ENCODE measurements at regions not wholly inside any gene's neighbourhood (a gene's known extent, or its start where the extent isn't known, plus 50 kb on each side); places are given as distances from the start of the nearest gene placed in this dataset.
A peak's percentile ranks its signal among the peaks of the same experiment; 100 is the strongest.

- DNase-seq (ENCODE audit: low read depth), result no peak
- H3K4me3 ChIP-seq (ENCODE audit: low read length), result no peak overlapping the region
- TF ChIP-seq CTCF (conservative IDR thresholded peaks at IDR 0.05; ENCODE audit: low read depth, low read length), result no peak
These were observed 264.4 kb downstream of the FOXG1 start for GRCh38 chr14:29030970-29031369.

- DNase-seq (ENCODE audit: low read depth), result no peak
- no peak for TF ChIP-seq CTCF (conservative IDR thresholded peaks at IDR 0.05; ENCODE audit: low read depth, low read length)
- no peak overlapping the region for H3K4me3 ChIP-seq (ENCODE audit: low read length)
These were observed 268.5 kb downstream of the FOXG1 start for GRCh38 chr14:29035134-29035533.

- TF ChIP-seq CTCF (conservative IDR thresholded peaks at IDR 0.05; ENCODE audit: low read depth, low read length), result no peak
- no peak overlapping the region for H3K4me3 ChIP-seq (ENCODE audit: low read length)
- DNase-seq (ENCODE audit: low read depth), result no peak
These were observed 270.8 kb downstream of the FOXG1 start for GRCh38 chr14:29037411-29037810.

GRCh38 chr14:29039171-29039570 lies 272.6 kb downstream of the FOXG1 start:
- no peak overlapping the region for H3K4me3 ChIP-seq (ENCODE audit: low read length)
- TF ChIP-seq CTCF (conservative IDR thresholded peaks at IDR 0.05; ENCODE audit: low read depth, low read length), result no peak
- DNase-seq (ENCODE audit: low read depth), result peak; percentile 0

GRCh38 chr14:29042551-29042950 lies 276.0 kb downstream of the FOXG1 start:
- TF ChIP-seq CTCF (conservative IDR thresholded peaks at IDR 0.05; ENCODE audit: low read depth, low read length), result no peak

GRCh38 chr14:29043737-29044136 lies 277.1 kb downstream of the FOXG1 start:
- DNase-seq (ENCODE audit: low read depth), result no peak
- no peak for TF ChIP-seq CTCF (conservative IDR thresholded peaks at IDR 0.05; ENCODE audit: low read depth, low read length)
- no peak overlapping the region for H3K4me3 ChIP-seq (ENCODE audit: low read length)

More at GRCh38 chr14:29042551-29042950, 276.0 kb downstream of the FOXG1 start:
- H3K4me3 ChIP-seq (ENCODE audit: low read length), result no peak overlapping the region
- DNase-seq (ENCODE audit: low read depth), result no peak

- H3K4me3 ChIP-seq (ENCODE audit: low read length), result no peak overlapping the region
- DNase-seq (ENCODE audit: low read depth), result no peak
- no peak for TF ChIP-seq CTCF (conservative IDR thresholded peaks at IDR 0.05; ENCODE audit: low read depth, low read length)
These were observed 278.6 kb downstream of the FOXG1 start for GRCh38 chr14:29045237-29045636.

All from retinal pigment epithelial cell (primary cell).